SW480 (cell line): ENCODE measurements at regions not wholly inside any gene's neighbourhood (a gene's known extent, or its start where the extent isn't known, plus 50 kb on each side); places are given as distances from the start of the nearest gene placed in this dataset.

Source experiments
- DNase-seq: peaks from one replicate; pipeline ENCODE4 v3.0.0-alpha.2; 2016; ENCODE audit warnings: low spot score

DNA sequence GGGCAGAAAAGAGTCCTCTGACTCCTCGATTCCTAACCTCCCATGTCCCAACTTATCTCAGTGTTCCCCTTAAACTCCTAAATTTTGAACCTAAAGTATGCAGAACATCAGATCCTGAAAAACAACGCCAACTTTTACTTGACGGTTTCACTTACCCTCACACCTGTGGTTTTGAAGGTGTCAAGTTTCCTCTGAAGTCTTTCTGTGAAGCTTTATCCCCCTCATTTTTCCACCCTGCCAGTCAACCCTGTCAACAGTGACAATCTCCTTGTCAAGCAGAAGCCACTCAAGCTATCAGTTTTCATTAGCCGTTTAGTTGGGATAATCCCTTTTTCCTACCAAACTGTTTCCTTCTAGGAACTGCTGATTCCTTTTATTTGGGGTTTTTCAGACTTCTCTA is 245.4 kb upstream of the PREP start:
- DNase-seq, result no peak

- DNase-seq, result peak; percentile 4
These were observed 243.5 kb upstream of the PREP start for GRCh38 chr6:105646391-105646867.

DNA sequence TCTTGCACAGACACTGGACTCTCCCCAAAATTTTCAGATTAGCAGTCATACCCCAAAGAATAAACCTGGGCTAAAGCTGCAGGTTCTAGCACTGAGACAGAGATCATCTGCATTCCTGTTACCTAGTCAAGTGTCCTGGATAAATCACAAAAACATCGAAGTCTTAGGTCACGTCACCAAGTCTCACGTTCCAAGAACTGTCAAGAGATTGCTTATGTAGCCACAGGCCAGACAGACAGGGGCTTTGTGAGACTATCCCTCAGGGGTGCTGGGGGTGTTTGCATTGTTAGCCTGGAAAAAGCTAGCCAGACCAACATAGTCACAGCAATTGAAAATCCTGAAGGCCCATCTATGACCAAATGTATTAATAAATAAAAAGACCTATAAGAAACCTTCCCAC is 243.1 kb upstream of the PREP start:
- DNase-seq, result no peak

- DNase-seq, result no peak
These were observed 242.3 kb upstream of the PREP start for GRCh38 chr6:105645156-105645555.

DNA sequence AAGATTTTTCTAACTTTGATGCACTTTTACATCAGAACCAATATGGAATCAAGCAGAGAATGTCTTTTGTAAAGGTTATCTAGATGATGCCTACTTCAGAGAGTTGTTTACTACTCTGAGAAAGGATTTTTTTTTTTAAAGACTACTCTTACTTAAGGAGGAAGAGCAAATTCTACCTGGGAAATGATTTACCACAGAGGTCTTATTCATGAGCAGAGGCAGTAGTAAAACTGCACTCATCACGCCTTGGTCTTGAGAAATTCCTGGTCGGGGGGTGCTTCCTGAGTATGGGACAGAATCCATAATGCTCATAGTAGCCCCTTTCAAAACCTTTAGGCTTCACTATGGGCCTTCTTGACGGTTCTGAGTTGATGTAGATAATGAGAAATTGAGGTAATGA is 241.8 kb upstream of the PREP start:
- no peak for DNase-seq

- DNase-seq, result no peak
These were observed 241.2 kb upstream of the PREP start for GRCh38 chr6:105644073-105644489.

DNA sequence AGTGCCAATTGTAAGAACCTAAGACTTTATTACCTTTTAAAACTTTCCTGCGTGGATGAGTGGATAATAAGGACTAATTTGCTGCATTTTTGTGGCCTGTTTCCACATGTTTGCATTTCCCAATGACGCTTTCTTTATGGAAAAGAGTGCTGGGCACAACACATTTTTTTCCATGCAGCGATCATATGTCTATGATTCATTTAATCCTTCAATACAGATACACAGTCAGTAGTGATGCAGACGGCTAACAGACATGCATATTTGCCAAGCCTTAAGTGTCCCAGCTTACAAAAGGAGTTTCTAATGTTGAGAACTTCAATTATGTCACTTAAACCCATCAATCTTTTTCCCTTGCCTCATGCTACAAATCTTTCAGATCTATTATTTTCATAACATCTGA is 239.8 kb upstream of the PREP start:
- DNase-seq, result no peak

- DNase-seq, result no peak
These were observed 238.6 kb upstream of the PREP start for GRCh38 chr6:105641504-105641903.

- DNase-seq, result no peak
These were observed 236.2 kb upstream of the PREP start for GRCh38 chr6:105639124-105639523.

- no peak for DNase-seq
These were observed 230.9 kb upstream of the PREP start for GRCh38 chr6:105633814-105634213.

GRCh38 chr6:105628156-105628860 is 225.4 kb upstream of the PREP start:
- DNase-seq, result no peak

DNA sequence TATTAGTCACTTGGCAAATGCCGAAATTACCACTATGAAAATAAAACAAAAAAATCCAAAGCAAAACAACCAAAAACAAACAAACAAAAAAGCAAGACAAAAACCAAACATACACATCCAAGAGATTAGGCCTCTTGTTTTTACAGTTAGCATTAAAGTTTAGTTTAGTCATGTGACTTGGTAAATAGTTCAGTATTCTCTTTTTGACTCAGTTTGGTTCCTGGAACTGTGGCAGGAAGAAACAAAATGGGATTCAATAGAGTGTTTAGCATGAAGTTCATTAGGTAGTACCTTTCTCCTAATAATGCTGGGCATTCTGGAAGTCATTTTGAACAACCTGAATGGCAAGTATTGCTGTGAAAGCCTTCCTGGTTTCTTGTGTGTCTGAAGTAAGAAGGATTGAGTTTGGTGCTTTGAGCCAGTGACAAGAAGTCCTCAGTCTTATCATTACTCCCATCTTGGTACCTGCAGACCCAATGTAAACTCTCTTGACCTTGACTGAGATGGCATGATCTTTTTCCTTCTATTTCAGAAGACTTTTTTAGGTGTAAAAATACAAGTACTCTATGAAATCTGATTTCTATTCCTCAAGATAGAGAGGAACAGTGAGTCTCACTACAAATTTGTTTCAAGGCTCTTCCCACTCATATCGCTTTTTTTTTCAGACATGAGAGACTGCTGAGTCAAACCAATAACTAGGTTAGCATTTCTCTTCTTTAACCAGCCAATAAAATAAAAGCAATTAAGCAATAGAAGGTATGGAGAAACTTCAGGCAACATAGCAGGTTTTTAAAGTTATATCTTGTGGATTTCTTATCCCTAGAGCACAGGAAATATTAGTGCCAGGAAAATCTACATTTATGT is 223.6 kb upstream of the PREP start:
- no peak for DNase-seq

- no peak for DNase-seq
These were observed 221.1 kb upstream of the PREP start for GRCh38 chr6:105624021-105624420.

DNA sequence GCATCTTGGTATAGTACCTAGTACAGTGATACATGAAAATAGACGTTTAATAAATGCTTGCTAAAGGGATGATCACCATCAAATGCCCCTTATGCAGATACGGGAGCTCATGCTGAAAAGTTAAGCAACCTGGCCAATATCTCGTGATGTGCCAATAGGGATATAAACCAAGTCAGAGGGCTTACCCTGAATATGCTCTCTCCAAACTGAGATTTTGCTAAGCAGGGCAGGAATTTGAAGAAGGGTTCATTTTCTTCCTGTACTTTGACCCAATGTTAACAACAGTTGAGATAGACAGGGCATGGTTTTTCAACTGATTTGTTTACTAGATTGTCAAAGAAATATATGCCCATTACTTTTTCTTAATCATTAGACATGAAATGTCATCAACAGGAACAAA is 219.3 kb upstream of the PREP start:
- no peak for DNase-seq

GRCh38 chr6:105621564-105622175 is 218.8 kb upstream of the PREP start:
- no peak for DNase-seq

DNA sequence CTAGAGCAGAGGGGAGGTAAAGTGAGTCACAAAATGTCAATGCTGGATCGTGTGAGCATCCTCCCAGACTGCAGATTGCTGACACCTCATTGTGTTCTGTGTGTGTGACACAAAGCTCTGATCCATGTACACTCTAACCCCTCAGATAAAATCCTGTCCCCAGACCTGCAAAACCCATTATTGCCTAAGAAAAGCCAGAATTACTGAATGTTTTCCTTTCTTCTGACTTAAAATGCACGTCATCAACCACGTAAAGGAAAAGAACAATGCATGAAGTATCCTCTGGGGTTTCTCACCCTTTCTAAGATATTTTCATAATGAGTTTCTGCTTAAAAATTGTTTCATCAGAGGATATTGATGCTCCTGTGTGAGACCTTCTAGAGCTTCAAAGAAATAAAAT is 218.0 kb upstream of the PREP start:
- DNase-seq, result no peak

GRCh38 chr6:105619971-105620741 is 217.3 kb upstream of the PREP start:
- no peak for DNase-seq

DNA sequence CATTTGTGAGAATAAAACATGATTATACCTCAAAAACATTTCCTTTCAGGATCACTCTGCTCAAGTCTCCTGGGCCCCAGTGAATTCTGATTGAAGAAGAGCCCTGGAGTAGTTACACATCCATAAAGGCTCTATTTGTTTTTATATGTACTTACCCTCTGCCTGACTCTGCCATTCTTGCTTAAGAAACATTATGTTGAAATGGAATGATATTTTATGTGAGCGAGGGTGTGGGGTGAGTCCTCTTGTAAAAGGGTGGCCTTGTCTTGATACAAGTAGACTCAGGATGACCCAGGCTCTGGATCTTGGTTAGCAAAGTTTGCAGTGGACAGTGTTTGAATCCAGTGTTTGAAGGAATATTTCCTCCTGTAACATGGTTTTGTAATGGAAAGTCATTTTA is 215.4 kb upstream of the PREP start:
- DNase-seq, result no peak

- no peak for DNase-seq
These were observed 213.6 kb upstream of the PREP start for GRCh38 chr6:105616521-105616920.

GRCh38 chr6:105611606-105612005 is 208.7 kb upstream of the PREP start:
- DNase-seq, result no peak

GRCh38 chr6:105609375-105609991 is 206.6 kb upstream of the PREP start:
- peak; percentile 49 for DNase-seq
